HS-5 (cell line): ENCODE measurements at regions not wholly inside any gene's neighbourhood (a gene's known extent, or its start where the extent isn't known, plus 50 kb on each side); places are given as distances from the start of the nearest gene placed in this dataset.

Source experiments
- DNase-seq: peaks from one replicate; pipeline ENCODE4 v3.0.0-alpha.2; 2012; ENCODE audit warnings: low read depth

DNA sequence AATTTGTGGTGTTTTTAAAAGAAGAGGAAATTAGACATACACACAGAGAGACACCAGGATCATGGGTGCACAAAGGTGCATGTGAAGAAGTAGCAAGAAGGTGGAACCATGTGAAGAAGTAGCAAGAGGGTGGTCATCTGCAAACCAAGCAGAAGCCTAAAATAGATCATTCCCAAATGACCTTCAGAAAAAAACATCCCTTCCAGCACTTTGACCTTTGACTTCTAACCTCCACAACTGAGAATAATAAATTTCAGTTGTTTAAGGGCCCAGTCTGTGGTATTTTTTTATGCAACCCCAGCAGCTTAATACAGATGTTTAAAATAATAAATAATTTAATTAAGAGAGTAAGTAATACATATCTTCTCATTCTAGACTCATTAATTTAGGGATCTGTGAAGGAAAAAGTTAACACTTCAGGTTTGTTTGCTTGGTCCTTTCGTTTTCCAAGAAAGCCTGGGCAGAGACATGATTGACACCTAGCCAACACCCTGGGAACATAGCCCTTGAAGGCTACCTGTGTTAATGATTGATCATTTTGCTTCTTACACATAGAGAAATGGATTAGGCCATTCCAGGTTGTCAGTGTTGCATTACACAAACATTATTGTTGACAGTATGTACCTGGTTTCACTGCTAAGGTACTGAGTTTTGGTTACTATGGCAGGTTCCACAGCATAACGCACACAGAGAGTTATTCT lies 1331.2 kb upstream of the GBE1 start:
- no peak for DNase-seq

- no peak for DNase-seq
These were observed 1314.6 kb upstream of the GBE1 start for GRCh38 chr3:83076041-83076440.

GRCh38 chr3:83074485-83074884 lies 1313.0 kb upstream of the GBE1 start:
- DNase-seq = no peak

- peak; percentile 9 for DNase-seq
These were observed 1304.5 kb upstream of the GBE1 start for GRCh38 chr3:83065851-83066460.

GRCh38 chr3:83063446-83063845 lies 1302.0 kb upstream of the GBE1 start:
- no peak for DNase-seq

DNA sequence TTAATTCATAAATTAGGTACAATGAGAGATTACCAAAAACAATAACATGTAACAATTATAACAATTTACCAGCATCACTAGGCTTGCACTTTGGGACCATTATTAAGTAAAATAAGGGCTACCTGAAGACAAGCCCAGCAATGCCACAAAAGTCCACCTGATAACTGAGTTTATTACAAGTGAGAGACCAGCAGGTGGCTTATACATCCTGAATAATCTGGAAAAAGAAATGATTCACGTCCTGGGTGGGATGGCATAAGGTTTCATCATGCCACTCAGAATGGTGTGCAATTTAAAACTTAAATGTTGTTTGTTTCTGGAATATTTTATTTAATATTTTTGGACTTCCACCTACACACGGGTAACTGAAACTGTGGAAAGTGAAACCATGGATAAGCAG lies 1287.1 kb upstream of the GBE1 start:
- DNase-seq = no peak

DNA sequence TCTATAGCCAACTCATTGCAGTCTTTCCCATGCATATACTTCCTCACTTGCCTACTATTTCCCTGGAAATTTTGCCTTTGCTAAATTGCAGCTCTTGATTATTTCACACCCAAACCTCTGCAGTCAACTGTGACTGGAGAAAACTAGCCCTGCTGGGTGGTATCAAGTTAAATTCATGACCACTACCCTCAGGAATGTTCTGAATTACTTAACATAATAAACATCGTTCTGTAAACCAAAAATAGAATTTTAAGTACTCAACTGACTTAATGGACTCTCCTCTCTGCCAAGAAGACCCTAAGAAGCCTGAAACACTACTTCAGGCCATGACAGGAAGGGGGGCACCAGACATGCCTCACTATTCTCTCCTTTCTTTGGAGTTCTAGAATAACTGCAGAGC lies 1278.0 kb upstream of the GBE1 start:
- DNase-seq = no peak

- DNase-seq = no peak
These were observed 1274.2 kb upstream of the GBE1 start for GRCh38 chr3:83035704-83036010.

- DNase-seq = no peak
These were observed 1273.6 kb upstream of the GBE1 start for GRCh38 chr3:83034806-83035703.

- DNase-seq = no peak
These were observed 1271.7 kb upstream of the GBE1 start for GRCh38 chr3:83033133-83033532.

DNA sequence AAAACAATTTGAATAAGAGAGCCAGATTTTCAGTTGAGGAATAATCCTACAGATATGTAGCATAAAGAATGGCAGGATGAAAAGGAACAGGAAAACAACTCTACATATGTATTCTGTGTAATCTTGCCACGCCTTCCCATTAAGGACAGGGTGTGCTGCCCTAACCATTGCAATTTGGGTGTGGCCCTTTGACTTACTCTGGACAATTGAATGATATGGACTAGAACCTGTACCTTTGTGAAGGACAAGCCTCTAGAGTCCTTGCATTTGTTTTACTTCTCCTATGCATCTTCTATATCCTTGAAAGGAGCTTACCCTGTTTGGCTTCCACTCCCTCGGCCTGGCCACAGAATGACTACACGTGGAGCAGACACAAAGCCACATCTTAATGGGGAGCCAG lies 1261.6 kb upstream of the GBE1 start:
- DNase-seq = no peak

- peak; percentile 11 for DNase-seq
These were observed 1250.0 kb upstream of the GBE1 start for GRCh38 chr3:83011481-83011880.

- DNase-seq = no peak
These were observed 1242.5 kb upstream of the GBE1 start for GRCh38 chr3:83003917-83004316.

- DNase-seq = no peak
These were observed 1241.5 kb upstream of the GBE1 start for GRCh38 chr3:83002869-83003445.

DNA sequence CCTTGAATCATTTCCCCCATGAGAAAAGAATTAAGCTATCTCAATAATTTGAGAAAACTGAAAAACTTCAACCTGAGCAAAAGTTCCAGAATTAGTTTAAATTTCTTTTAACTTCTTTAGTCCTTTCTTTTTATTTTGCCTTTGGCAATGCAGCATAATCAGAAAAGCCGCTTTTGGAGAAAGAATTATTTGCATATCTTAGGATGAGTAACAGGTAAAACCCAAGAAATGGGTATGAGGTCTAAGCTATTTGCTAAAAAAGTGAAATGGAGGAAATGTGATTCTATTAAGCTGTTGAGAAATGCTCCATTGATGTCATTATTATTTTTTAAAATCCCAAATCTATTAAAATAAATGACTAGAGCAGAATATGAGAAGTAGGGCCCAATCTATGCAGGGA lies 1238.3 kb upstream of the GBE1 start:
- no peak for DNase-seq

GRCh38 chr3:82978368-82978767 lies 1216.9 kb upstream of the GBE1 start:
- no peak for DNase-seq

- no peak for DNase-seq
These were observed 1216.4 kb upstream of the GBE1 start for GRCh38 chr3:82977871-82978270.

GRCh38 chr3:82973791-82974190 lies 1212.3 kb upstream of the GBE1 start:
- no peak for DNase-seq

DNA sequence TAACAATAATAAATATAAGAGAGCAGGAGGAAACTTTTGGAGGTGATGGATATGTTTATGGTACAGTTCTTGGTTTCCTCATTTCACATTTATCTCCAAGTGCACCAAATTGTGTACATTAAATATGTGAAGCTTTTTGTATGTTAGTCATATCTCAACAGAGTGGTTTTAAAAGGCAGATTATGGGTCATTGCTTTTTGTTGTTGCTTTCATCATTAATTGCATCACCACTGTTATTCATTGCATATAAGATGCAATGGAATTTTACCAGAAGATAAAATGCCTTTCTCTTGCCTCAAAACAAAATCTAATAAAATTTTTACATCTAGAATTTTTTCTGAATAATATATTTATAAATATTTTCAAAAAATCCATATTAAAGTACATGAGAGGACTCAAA lies 1198.9 kb upstream of the GBE1 start:
- DNase-seq = no peak

DNA sequence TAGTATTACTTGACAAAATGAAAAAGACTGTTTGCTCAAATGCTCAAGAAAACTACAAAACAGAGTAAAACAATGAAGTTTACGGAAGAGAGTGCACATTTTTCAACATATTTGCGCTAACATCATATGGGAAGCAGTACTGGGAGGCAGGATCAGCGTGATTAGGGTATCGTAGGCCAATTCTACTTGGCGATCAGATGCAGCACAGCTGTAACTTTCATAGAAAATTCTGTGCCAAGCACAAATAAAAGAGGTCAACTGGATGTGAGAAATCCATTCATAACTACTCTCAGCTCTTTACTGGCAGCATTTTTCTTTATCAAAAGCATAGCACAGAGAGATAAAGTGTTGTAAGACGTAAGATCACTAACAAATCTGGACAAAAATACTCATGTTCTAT lies 1196.3 kb upstream of the GBE1 start:
- DNase-seq = no peak

DNA sequence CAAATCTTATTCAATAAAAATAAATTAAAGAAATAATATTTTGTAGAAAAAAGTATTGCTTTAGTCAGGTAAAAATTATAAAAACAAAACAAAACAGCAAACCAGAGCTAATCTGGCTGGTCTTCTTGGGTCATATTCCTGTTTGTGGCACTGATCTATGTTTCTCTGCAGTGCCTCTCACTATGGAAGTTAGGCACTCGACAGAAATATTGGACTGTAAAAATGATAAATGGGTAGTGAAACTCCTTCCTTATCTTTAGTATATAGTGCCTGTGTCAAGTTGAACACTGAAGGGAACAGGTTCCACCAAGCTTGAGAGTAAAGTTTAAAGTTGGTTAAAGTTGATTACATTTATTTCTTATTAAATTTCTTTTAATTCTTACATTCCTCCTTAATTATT lies 1195.6 kb upstream of the GBE1 start:
- DNase-seq = no peak

DNA sequence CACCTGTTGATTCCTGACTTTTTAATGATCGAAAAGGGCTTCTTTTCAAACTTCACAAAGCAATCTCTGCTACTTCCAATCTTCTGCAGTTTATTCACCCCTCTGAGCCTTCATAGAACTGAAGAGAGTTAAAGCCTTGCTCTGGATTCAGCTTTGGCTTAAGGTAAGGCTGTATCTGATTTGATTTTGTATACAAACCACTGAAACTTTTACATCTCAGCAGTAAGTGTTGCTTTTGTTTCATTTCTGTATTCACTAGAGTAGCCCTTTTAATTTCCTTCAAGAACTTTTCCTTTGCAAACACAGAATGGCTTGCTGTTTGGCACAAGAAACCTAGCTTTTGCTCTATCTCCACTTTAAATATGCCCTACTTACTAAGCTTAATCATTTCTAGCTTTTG lies 1193.0 kb upstream of the GBE1 start:
- DNase-seq = no peak

DNA sequence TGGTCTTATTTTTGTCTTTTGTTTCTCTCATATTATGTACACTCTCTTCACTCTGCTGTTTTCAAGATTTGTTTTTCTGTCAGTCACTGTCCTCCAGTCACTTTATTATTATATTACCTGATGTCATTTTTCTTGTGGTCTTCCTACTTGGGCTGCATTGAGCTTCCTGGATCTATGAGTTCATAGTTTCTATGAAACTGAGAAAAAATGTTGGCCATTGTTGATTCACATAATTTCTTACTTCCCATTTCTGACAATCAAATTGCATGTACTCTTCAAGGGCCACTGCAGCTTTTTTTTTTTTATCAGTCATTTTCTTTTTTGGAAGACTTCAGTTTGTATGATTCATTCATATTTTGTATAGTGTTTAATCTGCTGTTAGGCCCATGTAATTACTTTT lies 1180.6 kb upstream of the GBE1 start:
- no peak for DNase-seq
